HG03432 (cell line): ENCODE measurements at regions not wholly inside any gene's neighbourhood (a gene's known extent, or its start where the extent isn't known, plus 50 kb on each side); places are given as distances from the start of the nearest gene placed in this dataset.

Experiments
- ATAC-seq: cut with Tn5 transposase; IDR thresholded peaks from one replicate; pipeline ENCODE4 v1.9.1; 2021; ENCODE audit warnings: mild to moderate bottlenecking, moderate library complexity; ENCODE audit not compliant: unreplicated experiment

DNA sequence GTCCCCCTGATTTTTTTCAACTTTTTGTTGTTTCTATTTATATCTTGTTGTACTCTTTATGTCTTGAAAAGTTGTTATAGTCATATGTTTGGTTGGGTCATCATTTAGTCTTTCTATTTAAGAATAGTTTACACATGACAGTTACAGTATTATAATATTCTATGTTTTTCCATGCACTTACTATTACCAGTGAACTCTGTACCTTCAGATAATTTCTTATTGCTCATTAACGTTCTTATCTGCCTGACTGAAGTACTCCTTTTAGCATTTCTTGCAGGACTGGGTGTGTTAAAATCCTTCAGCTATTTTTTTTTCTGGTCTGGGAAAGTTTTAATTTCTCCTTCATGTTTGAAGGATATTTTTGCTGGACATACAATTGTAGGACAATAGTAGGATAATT is 157.7 kb upstream of the DIPK2B start:
- no peak for ATAC-seq

DNA sequence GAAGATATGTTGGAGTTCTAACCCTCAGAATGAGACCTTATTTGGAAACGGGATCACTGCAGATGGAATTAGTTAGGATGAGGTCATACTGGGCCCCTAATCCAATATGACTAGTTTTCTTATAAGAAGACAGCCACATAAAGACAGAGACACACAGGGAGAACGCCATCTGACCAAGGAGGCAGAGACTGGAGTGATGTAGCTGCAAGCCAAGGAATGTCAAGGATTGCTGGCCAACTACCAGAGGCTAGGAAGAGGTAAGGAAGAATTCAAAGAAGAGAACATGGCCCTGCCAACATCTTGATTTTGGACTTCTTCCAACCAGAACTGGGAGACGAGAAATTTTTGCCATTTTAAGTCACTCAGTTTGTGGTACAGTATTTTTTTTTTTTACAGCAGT is 152.8 kb upstream of the DIPK2B start:
- no peak for ATAC-seq

DNA sequence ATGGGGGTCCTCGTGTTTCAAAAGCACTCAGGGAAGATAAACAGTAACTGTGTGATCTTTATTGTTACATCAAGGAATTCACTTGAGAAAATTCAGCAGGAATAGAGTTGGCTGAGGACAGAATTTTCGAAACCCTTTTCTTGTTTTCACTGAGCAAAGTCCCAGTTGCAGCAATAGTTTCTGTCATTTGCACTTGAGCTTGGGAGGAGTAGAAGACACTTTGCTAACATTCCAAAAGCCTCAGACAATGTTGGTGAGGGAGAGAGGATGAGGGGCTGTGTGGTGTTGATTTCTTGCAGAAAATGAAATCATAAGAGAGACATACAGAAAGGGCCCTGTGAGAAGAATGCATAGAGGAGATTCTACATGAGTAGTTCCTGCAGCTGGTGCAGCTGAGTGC is 151.9 kb upstream of the DIPK2B start:
- ATAC-seq: no peak

DNA sequence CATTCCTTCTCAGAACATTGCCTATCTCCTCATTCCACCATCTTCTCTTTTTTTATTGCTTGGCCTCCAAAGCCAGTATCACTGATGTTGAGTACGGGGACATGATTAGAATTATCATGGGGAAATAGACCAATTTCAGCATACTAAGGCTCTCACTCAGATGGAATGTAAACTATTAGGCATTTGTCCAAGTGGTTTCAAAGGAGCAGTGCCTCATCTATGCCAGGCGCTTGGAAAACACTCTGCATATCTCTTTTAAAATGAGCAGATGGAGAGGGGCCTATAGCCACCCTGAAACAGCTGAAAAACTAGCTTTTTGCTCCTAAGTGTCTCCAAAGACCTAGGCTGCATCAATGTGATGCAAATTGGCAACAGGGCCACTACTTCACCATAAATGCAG is 150.8 kb upstream of the DIPK2B start:
- no peak for ATAC-seq

DNA sequence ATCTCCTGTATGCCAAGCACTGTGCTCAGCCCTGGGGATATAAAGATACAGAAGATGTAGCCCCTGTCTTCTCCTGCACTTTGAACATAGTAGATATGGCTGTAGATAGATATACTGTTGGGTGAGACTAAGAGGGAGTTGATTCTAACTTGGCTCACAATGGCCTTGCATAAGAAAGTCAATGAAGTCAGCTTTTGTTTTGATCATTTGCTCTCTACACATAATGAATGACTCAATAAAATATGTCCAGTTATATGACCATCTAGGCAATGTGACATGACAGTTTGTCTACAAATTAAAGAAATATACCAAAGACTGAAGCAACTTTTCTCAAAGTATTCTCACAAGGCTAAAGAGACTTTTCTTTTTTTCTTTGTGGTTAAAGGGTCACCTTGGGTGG is 147.6 kb upstream of the DIPK2B start:
- no peak for ATAC-seq

DNA sequence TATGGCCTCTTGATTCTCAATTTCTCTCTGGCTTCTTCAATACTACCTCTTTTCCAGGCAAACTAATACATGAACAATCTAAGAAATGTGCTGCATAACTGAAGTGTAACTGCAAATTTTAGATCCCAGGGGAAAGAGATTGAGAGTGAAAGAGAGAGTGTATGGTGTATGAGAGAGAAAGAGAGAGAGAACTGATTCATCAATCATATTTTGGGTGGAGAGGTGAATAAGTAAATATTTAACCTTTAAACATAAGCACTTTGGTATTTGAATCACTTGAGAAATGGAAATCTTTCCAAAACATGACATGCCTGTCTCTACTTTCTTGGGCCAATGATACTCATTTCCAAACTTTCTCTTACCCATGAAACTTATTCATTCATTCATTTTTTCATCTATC is 147.2 kb upstream of the DIPK2B start:
- no peak for ATAC-seq

DNA sequence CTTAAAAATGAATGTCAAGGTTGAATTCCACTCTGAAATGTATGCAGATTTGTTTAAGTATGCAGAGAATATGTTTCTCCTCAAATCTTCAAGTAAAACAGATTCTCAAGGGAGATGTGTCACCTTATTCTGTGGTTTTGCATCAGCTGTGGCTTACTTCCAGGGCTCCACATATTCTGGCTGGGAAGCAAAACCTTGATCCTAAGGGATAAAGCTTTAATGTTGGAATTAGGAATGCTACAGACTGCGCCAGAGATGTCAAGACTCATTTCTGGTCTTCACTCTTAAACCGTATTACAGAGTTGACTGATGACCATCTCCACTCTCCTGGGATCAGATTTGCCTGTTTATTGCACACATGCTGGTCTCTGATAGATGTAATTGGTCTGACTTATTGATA is 143.9 kb upstream of the DIPK2B start:
- ATAC-seq: no peak

DNA sequence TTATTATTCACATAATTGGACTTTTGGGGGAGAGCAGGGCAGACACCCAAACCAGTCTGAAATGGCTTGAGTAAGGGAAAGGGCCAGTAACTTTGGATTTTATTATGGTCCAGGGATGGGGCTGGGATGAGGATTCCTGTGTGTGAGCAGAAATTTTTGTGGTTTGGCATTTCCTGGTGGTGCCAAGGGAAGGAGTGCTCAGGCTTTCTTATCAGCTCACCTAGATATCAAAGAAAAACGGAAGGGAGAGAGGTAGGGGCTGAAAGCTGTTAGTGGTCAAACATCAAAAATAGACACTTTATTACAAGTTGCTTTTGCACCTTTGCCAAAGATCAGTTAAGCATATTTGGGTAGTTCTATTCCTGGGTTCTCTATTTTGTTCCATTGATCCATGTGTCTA is 128.5 kb upstream of the DIPK2B start:
- no peak for ATAC-seq

DNA sequence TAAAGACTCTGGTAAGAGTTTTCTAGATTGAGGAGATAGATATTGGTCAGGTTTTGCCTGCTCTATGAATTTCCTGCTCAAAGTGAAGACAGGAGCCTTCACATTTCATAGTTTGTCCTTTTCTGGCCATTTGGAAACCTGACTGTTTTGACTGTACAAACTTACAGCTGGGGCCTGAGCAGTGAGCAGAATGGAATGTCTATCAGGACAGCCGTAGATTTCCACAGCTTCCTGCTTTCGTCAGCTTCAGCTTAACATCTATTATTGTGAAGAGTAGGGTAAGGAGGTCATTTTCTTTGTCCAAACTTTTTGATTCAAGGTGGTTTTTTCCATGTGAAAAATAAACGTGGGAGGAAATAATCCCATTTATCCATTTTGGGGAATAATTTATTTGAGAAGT is 124.3 kb upstream of the DIPK2B start:
- ATAC-seq: no peak

DNA sequence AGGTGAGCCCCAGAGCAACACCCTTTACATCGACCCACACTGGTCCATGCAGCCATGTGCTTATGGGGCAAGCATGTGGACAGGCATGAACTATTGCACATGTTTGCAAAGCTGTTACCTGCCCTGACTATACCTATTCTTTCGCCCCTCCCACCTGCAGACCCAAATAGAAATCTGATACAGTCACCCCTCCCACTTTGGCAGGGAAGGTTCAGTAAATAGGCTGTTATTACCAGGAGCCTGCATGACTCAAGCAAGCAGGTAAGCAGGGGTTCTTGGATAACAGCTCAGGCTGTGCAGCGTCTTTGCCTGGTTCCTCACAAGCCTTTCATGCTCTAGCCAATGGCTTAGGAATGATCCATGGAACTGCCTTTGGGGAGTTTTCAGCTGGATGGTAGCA is 122.7 kb upstream of the DIPK2B start:
- ATAC-seq: no peak

DNA sequence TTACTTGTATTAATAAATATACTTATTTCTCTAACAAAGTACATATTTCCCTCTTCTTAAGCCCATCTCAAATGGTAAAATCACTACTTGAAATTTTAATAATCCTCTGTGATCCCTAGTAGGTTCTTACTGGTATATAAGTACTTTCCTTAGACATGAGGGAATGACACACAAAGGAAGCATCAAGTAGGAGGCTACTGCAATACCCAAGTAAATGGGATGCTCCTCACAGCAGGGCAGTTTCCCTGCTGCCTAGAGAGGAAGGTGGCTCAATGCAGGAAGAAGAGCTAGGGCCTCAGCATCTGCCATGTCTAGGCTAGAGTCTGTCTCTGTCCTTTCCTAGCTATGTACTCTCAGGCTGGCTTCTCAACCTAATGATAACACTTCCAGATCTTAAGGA is 122.1 kb upstream of the DIPK2B start:
- ATAC-seq: no peak

DNA sequence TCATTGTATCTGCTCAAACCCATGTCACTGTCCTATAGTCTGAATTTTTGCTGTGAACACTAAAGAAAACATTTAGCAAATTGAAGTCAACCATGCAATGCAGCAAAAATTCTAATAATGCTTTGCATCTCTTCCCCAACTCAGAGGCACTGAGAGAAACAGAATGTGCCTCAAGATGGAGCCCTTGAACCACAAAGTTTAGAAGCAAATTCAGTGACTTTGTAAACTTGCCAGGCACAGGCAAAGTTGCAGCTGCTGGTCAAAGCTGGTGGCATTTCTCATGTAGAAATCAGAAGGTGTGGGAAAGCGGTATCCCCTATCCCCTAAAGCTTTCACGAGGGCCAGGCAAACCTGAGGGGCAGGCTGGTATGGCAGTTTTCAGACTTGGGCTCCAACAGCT is 121.7 kb upstream of the DIPK2B start:
- no peak for ATAC-seq

DNA sequence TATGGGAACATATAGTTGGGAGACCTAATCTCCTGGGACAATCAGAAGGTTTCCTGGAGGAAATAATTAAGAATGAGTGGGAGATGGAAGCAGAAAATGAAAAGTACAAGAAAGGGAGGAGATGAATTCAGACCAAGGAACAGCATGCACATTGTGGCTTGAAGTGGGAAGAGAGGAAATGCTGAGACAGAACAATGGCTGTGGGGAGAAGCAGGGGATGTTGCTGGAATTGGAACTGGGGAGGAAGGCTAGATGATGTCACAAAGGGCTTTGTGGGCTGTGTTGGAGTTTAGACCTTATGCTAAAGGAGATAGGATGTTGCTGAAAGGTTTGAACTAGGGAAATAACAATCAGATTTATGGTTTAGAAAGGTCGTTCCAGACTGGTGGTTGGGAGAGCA is 119.5 kb upstream of the DIPK2B start:
- ATAC-seq: no peak

DNA sequence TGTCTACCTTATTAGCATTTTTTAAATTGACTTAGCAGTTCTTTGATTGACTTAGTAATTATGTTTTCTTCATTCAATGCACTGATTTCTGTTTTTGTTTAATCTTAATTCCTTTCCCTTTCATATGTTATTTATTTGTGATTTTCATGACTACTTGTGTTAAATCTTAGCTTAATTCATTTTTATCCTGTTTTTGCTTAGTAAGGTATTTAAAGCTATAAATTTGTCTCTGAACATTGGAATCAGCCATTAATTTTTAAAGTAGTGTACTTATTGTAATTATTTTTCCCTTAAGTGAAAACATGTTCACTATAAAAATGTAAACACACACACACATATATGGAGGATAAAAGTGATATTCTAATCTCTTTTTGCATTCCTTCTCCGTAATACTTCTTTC is 109.1 kb upstream of the DIPK2B start:
- ATAC-seq: no peak

DNA sequence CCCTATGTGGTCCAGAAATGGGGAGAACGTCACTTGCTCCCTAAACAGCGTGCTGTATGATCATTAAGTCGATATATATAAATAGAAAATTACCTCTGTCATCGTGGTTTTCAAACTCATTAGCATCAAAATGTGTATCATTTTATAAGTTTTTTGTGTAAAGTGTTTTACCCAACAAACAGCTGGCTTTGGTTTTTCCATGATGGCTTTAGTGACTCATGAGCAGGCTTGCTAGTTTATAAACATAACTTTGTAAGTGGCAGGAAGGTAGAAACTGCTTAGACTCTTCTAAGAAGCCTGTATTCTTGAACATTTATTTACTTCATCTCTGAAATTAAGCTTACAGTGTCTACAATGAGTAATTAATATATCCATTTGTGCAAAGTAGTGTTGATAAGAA is 108.4 kb upstream of the DIPK2B start:
- ATAC-seq: no peak

DNA sequence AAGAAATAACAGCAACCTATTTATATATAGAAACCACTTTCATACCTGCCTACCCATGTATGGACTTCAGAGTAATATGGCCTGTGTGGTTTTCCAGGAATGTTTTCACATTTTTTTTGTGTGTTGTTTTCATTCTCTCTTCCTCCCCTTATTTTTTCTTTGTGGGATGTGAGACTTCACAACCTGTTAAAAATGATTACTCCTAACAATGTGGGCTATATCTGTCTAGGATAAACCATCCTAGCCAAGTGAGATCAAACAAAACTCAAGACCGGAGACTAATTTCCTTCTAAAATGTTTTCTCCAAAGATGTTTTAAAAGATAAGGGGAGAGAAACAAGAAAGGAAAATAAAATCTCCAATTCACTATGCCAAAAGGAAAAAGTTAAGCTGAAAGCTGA is 106.1 kb upstream of the DIPK2B start:
- no peak for ATAC-seq

DNA sequence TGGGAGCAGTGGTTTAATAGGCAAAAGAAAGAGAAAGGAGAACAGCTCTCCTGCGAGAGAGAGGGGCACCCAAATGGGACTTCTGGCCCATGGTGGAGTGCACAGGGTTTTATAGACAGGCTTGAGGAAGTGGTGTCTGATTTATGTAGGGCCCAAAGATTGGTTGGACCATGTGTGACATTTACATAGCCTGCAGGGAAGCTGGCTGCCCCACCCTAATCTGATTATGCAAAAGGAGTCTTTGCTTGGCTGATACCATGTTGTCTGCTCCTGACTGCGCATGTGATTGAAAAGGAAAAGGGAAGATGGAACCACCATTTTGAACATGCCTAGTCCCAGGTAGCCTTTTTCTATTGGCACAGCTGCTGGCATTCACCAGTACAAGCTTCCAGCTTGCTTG is 100.0 kb upstream of the DIPK2B start:
- no peak for ATAC-seq

DNA sequence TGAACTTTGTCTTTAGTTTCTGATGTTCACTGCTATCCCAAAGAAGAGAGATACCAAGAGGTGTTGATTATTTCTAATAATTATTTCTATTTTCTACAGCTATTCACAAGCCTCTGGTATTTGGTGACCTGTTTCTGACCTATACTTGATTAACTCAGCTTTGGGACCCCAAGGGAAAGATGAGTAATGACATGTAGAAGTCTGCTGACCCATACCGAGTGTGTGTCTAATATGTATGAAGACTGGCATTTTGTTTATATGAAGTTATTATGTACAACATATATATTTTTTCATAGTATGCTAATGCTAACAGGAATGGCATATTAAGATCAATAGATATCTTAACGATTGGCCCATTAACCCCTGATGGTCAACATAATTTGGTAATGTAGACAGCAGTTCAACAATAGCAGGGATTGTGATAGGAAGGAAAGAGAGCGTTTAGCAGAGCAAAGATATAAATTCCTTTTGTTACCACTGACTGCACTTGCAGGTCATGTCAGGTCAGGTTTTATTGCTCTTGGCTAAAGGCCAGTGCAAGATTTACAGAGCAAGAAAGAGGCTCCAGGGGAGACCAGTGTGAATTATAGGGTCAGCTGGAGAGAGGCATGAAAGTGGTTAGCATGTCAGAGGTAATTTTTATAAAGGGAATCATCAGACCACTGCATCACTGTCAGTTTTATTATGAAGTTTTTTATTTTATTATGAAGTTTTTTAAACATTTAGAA is 94.7 kb upstream of the DIPK2B start:
- ATAC-seq: no peak

DNA sequence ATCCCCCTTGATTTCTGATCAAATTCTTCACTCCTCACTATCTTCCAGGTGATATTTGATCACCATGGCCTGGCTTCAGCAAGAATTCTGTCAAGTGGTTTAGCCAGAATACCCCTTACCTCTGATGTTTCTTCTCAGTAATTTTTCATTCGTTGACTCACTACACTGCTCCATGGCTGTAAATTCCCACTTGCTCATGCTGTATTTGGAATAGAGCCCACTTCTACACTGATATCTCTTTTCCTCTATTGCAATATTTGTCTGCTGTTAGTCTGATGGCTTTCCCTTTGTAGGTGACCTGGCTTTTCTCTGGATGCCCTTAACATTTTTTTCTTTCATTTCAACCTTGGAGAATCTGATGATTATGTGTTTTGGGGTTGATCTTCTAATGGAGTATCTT is 73.9 kb upstream of the DIPK2B start:
- no peak for ATAC-seq

DNA sequence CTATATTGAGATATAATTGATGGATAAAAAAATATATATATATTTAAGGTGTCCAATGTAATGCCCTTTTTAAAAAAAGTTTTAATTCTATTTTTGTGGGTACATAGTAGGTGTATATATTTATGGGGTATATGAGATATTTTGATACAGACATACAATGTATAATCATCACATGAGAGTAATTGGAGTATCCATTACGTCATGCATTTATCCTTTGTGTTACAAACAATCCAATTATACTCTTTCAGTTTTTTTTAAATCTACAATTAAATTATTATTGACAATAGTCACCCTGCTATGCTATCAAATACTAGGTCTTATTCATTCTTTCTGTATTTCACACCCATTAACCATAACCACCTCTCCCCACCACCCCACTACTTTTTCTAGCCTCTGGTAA is 66.3 kb upstream of the DIPK2B start:
- ATAC-seq: no peak

DNA sequence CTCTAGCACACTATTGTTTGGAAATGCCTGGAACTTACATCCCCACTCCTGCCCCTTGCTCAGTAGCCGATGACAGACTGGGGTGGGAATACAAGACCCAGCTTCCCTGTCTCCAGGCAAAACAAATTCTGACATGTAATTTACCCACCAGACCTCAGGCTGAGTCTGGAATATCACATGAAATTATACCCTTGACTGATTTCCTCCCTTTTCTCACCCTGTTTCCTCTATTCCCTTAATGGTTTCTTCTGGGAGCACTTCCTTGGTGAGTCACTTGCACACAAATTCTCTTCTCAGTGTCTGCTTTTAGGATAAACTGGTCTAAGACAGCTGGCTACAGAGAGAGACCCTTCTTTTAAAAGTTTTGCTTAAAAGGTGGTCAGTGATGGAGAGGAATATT is 65.8 kb upstream of the DIPK2B start:
- no peak for ATAC-seq

DNA sequence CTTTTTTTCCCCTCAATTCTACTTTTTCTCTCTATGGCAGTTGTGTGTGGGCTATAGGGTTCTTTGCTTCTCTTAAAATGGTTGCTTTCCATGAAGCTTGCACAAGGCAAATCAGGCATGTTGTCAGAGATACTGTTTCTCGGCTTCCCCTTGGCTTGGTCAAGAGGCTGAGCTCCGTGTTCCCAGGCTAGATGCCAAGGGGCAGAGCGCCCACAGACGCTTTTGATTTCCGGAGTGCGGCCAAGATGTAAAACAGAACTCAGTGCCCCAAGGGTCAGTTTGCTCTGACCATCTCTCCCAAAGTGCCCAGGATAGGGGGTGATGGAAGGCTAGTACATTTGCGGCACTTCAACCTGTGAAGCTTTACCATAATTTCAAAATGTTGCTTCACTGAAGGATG is 64.2 kb upstream of the DIPK2B start:
- no peak for ATAC-seq

DNA sequence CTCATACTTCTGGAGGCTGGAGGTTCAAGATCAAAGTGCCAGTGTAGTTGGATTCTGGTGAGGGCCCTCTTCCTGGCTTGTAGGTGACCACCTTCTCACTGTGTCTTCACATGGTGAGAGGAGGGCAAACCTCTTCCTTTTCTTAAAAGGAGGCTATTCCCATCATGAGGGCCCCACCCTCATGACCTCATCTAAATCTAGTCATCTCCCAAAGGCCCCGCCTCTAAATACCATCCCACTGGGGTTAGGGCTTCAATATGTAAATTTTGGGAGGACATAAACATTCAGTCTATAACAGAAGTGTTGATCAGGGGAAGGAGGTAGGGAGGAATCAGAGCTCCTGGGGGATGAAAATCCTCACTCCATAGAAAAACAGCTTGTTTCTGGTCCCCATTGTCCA is 60.8 kb upstream of the DIPK2B start:
- no peak for ATAC-seq

DNA sequence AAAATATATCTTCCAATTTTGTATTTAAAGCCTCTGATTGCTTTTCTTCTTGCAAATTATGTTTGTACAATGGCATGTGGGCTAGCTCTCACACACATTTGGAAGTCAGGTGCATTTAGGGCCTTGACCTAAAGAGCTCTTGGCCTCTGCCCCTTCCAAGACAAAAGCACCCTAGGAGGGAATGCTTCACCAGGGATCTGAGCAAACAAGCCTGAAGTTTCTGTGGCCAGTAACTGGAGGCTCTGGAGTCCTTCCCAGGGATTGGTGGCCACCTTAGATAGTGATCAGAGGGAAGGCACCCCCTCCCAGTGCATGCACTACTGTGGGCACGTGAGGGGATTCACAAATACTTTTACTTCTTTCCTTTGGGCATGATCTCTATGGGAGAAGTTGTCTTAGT is 60.3 kb upstream of the DIPK2B start:
- no peak for ATAC-seq
